ENCODE measurements at regions not wholly inside any gene's neighbourhood (a gene's known extent, or its start where the extent isn't known, plus 50 kb on each side); places are given as distances from the start of the nearest gene placed in this dataset.
"Not testable (repeated sequence)": the region's sequence is repeated elsewhere in the genome, so short reads cannot be mapped to it uniquely, and the experiment has no call there.

DNA sequence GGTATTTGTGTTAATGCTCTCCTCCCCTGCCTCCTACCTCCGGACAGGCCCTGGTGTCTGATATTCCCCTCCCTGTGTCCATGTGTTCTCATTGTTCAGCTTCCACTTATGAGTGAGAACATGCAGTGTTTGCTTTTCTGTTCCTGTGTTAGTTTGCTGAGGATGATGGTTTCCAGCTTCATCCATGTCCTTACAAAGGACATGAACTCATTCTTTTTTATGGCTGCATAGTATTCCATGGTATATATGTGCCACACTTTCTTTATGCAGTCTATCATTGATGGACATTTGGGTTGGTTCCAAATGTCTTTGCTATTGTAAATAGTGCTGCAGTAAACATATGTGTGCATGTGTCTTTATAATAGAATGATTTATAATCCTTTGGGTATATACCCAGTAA is 105.2 kb upstream of the SNX2 start:
- H3K79me2 ChIP-seq (ENCODE audit: control insufficient read depth, insufficient read depth, low read length); H3K27ac ChIP-seq (ENCODE audit: extremely low read depth, low read depth, low read length); H3K9me1 ChIP-seq (ENCODE audit: control insufficient read depth, insufficient read depth, low read length); CTCF ChIA-PET (ENCODE audit: low intra/inter-chr PET ratio); H3K4me1 ChIP-seq (replicated peaks in 1 of 2; ENCODE audit: control insufficient read depth in 2 of 2, insufficient read depth in 2 of 2, low read length in 2 of 2); H2AFZ ChIP-seq (ENCODE audit: low read depth, low read length); intact Hi-C loops (cut with micrococcal nuclease); in situ Hi-C loops (cut with MboI); H3K4me3 ChIP-seq; H3K9ac ChIP-seq (ENCODE audit: insufficient read depth in 1 of 2, low read depth in 2 of 2, low read length in 2 of 2); BruUV-seq (replicated peaks); H3K4me2 ChIP-seq (ENCODE audit: insufficient read depth, low read length); H4K20me1 ChIP-seq (replicated peaks; ENCODE audit: control insufficient read depth, insufficient read depth, low read length); POLR2A ChIA-PET; H3K9me3 ChIP-seq (replicated peaks; ENCODE audit: control insufficient read depth, insufficient read depth, low read depth, low read length); DNase-seq (ENCODE audit: extremely low read depth in 1 of 4, low spot score in 3 of 4); ATAC-seq; FAIRE-seq; H3K36me3 ChIP-seq (ENCODE audit: control insufficient read depth, insufficient read depth, low read length); H3K27me3 ChIP-seq (ENCODE audit: control insufficient read depth in 2 of 2, insufficient read depth in 2 of 2, low read length in 2 of 2): not testable (repeated sequence)
- 7% methylated on average over 1 of the region's 1 CpG for WGBS (ENCODE audit: insufficient coverage, low coverage, missing lambda C conversion rate)
- TF ChIP-seq ZNF146 (CRISPR knock-in tag; IDR thresholded peaks at IDR 0.05; ENCODE audit: unreplicated experiment) = peak; percentile 35

DNA sequence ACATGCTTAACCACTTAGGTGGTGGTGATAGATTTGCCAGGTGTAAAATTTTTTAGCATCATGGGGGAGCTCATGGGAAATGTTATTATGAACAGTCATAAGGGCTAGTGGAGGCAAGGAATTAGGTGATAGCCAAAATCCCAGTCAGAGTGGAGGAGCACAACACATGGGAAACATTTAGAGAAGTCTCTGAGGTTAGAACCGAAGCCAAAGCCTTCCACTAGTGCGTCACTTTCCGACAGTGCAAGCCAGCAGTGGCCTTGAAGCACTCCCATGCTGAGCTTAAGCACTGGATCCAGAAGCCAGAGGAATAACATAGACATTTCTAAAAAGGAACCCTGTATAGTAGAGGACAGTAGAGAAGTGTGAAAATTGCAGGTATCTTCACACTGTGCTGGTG is 101.5 kb upstream of the SNX2 start:
- in situ Hi-C loops (cut with MboI) (no loop called here), intact Hi-C loops (cut with micrococcal nuclease) (no loop called here)
- Histone ChIP-seq H3K79me2 (ENCODE audit: control insufficient read depth, insufficient read depth, low read length) (no peaks in the 10 kb centered on the region), H4K20me1 (replicated peaks; ENCODE audit: control insufficient read depth, insufficient read depth, low read length) (no peaks in the 10 kb centered on the region), H3K27ac (ENCODE audit: extremely low read depth, low read depth, low read length) (no peak overlapping the region), H3K36me3 (ENCODE audit: control insufficient read depth, insufficient read depth, low read length) (no peaks in the 10 kb centered on the region), H3K27me3 (ENCODE audit: control insufficient read depth in 2 of 2, insufficient read depth in 2 of 2, low read length in 2 of 2) (peaks cover 0 to 4% of the 10 kb centered on the region in 2 experiments; a peak in 2 of 5 replicates), H3K9me1 (ENCODE audit: control insufficient read depth, insufficient read depth, low read length) (no peaks in the 10 kb centered on the region), H3K4me3 (no peak overlapping the region), H3K9me3 (replicated peaks; ENCODE audit: control insufficient read depth, insufficient read depth, low read depth, low read length) (no peaks in the 10 kb centered on the region), H3K4me2 (ENCODE audit: insufficient read depth, low read length) (no peak overlapping the region), H3K4me1 (replicated peaks in 1 of 2; ENCODE audit: control insufficient read depth in 2 of 2, insufficient read depth in 2 of 2, low read length in 2 of 2) (no peaks in the 10 kb centered on the region), H2AFZ (ENCODE audit: low read depth, low read length) (no peak overlapping the region), H3K9ac (ENCODE audit: insufficient read depth in 1 of 2, low read depth in 2 of 2, low read length in 2 of 2) (no peak overlapping the region)
- FAIRE-seq = no peak
- TF ChIP-seq, protein P1, sequence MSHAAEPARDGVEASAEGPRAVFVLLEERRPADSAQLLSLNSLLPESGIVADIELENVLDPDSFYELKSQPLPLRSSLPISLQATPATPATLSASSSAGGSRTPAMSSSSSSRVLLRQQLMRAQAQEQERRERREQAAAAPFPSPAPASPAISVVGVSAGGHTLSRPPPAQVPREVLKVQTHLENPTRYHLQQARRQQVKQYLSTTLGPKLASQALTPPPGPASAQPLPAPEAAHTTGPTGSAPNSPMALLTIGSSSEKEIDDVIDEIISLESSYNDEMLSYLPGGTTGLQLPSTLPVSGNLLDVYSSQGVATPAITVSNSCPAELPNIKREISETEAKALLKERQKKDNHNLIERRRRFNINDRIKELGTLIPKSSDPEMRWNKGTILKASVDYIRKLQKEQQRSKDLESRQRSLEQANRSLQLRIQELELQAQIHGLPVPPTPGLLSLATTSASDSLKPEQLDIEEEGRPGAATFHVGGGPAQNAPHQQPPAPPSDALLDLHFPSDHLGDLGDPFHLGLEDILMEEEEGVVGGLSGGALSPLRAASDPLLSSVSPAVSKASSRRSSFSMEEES (CRISPR knock-in tag; IDR thresholded peaks at IDR 0.05) = no peak
- no peak for TF ChIP-seq POLR2A (conservative IDR thresholded peaks at IDR 0.05)
- no peak for TF ChIP-seq RFX1 (IDR thresholded peaks at IDR 0.05)
- no peak for TF ChIP-seq ZNF583 (CRISPR knock-in tag; IDR thresholded peaks at IDR 0.05)
- no peak for TF ChIP-seq RNF2 (IDR thresholded peaks at IDR 0.05)
- no peak for TF ChIP-seq MYNN (IDR thresholded peaks at IDR 0.05)
- TF ChIP-seq MYNN (CRISPR knock-in tag; IDR thresholded peaks at IDR 0.05) = no peak
- TF ChIP-seq, protein P2, sequence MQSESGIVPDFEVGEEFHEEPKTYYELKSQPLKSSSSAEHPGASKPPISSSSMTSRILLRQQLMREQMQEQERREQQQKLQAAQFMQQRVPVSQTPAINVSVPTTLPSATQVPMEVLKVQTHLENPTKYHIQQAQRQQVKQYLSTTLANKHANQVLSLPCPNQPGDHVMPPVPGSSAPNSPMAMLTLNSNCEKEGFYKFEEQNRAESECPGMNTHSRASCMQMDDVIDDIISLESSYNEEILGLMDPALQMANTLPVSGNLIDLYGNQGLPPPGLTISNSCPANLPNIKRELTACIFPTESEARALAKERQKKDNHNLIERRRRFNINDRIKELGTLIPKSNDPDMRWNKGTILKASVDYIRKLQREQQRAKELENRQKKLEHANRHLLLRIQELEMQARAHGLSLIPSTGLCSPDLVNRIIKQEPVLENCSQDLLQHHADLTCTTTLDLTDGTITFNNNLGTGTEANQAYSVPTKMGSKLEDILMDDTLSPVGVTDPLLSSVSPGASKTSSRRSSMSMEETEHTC (IDR thresholded peaks at IDR 0.05) = no peak
- TF ChIP-seq, protein P3, sequence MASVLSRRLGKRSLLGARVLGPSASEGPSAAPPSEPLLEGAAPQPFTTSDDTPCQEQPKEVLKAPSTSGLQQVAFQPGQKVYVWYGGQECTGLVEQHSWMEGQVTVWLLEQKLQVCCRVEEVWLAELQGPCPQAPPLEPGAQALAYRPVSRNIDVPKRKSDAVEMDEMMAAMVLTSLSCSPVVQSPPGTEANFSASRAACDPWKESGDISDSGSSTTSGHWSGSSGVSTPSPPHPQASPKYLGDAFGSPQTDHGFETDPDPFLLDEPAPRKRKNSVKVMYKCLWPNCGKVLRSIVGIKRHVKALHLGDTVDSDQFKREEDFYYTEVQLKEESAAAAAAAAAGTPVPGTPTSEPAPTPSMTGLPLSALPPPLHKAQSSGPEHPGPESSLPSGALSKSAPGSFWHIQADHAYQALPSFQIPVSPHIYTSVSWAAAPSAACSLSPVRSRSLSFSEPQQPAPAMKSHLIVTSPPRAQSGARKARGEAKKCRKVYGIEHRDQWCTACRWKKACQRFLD (CRISPR knock-in tag; IDR thresholded peaks at IDR 0.05) = no peak
- no peak for TF ChIP-seq ZNF41 (CRISPR knock-in tag; conservative IDR thresholded peaks at IDR 0.05)
- no peak for TF ChIP-seq SMAD3 (CRISPR knock-in tag; conservative IDR thresholded peaks at IDR 0.05)
- TF ChIP-seq KLF10 (CRISPR knock-in tag; IDR thresholded peaks at IDR 0.05) = no peak
- WGBS (ENCODE audit: insufficient coverage, low coverage, missing lambda C conversion rate) = 0% methylated on average over 3 of the region's 3 CpGs
- no peak for DNase-seq (ENCODE audit: extremely low read depth in 1 of 4, low spot score in 3 of 4)
- ChIA-PET CTCF (ENCODE audit: low intra/inter-chr PET ratio) (no interaction called here), POLR2A (no interaction called here)
- no peak for ATAC-seq
- BruUV-seq (replicated peaks) = no TSS peak
